Panc1 (cell line): ENCODE measurements at regions not wholly inside any gene's neighbourhood (a gene's known extent, or its start where the extent isn't known, plus 50 kb on each side); places are given as distances from the start of the nearest gene placed in this dataset.

Experiments used
- ATAC-seq: fragments of 200-7000 bp; cut with Tn5 transposase; 2 replicates; pipeline ENCODE4 v1.9.1; 2020; ENCODE audit warnings: mild to moderate bottlenecking, moderate library complexity
- BruUV-seq: library from RNA; stranded (reverse); fragments of 400-500 nt; replicated peaks from 2 replicates; lab custom pipeline; 2021; lab: Mats Ljungman, UMichigan
- CTCF ChIA-PET: fragments of 300-600 bp; sonication (Branson Sonifier 250); formaldehyde crosslinking; loops from one replicate; lab custom pipeline; 2022; ENCODE audit warnings: antibody characterized with exemption; lab: Charles Lee
- POLR2A ChIA-PET: fragments of 300-600 bp; sonication (Branson Sonifier 250); formaldehyde crosslinking; loops from one replicate; lab custom pipeline; 2022; ENCODE audit warnings: antibody characterized with exemption; lab: Charles Lee
- DNase-seq: peaks from one replicate; pipeline ENCODE4 v3.0.0-alpha.2; 2010; ENCODE audit warnings: low read depth, low spot score
- H3K27ac ChIP-seq: 2 replicates; pipeline ENCODE4 v1.5.1; 2011; ENCODE audit warnings: mild to moderate bottlenecking, low read length, inconsistent platforms
- H3K27me3 ChIP-seq: fragments of 200-500 bp; sonication (Bioruptor generic); 2 replicates; pipeline ENCODE4 v1.6.0; 2014; ENCODE audit warnings: low read length, inconsistent platforms; ENCODE audit not compliant: control insufficient read depth, insufficient read depth
- H3K36me3 ChIP-seq: fragments of 200-500 bp; sonication (Bioruptor generic); 2 replicates; pipeline ENCODE4 v1.5.1; 2014; ENCODE audit warnings: inconsistent platforms, mild to moderate bottlenecking, low read length, moderate library complexity; ENCODE audit not compliant: control insufficient read depth, insufficient read depth
- H3K4me1 ChIP-seq: 2 replicates; pipeline ENCODE4 v1.5.1; 2011; ENCODE audit warnings: inconsistent platforms, mild to moderate bottlenecking, low read length, moderate library complexity; ENCODE audit not compliant: control insufficient read depth, insufficient read depth
- H3K4me3 ChIP-seq, 2 experiments: 2 replicates each; pipeline ENCODE4 v1.5.1; 2011 to 2012; ENCODE audit warnings: low read depth in 2 of 2, low read length in 2 of 2, mild to moderate bottlenecking in 2 of 2, inconsistent platforms in 1 of 2, moderate library complexity in 1 of 2
- H3K9me3 ChIP-seq: fragments of 200-500 bp; sonication (Bioruptor generic); 2 replicates; pipeline ENCODE4 v1.5.1; 2014; ENCODE audit warnings: low read depth, mild to moderate bottlenecking, inconsistent platforms, low read length, moderate library complexity; ENCODE audit not compliant: control insufficient read depth, insufficient read depth
- POLR2AphosphoS5 ChIP-seq: IDR thresholded peaks from 2 replicates; pipeline ENCODE4 v1.6.1; 2012; ENCODE audit warnings: mild to moderate bottlenecking, low read depth, low read length, moderate library complexity
- REST ChIP-seq, 2 experiments: IDR thresholded peaks; 2 replicates each; pipeline ENCODE4 v1.6.1; 2011 to 2012; ENCODE audit warnings: low read depth in 2 of 2, control low read depth in 1 of 2, low read length in 1 of 2, mild to moderate bottlenecking in 1 of 2, moderate library complexity in 1 of 2; ENCODE audit not compliant: insufficient read depth in 1 of 2
- SIN3A ChIP-seq: IDR thresholded peaks from 2 replicates; pipeline ENCODE4 v1.6.1; 2012; ENCODE audit warnings: low read depth, mild to moderate bottlenecking, low read length, moderate library complexity, borderline replicate concordance; ENCODE audit not compliant: insufficient read depth
- TCF7L2 ChIP-seq: IDR thresholded peaks from 2 replicates; pipeline ENCODE4 v1.6.1; 2011; ENCODE audit warnings: mild to moderate bottlenecking, low read depth, low read length, inconsistent platforms
- in situ Hi-C: cut with HindIII; loops from 2 replicates; pipeline ENCODE4 v1.10.0; 2016; ENCODE audit warnings: low sequenced_read_pairs, low pct_unique_long_range_greater_than_20kb
- intact Hi-C: fragments of 100-400 bp; cut with micrococcal nuclease; formaldehyde crosslinking; loops from one replicate; pipeline ENCODE4 v1.10.0; 2022; ENCODE audit not compliant: unreplicated experiment
- TF ChIP-seq, protein P1 (sequence below): fragments of 450-650 bp; IDR thresholded peaks from 2 replicates; pipeline ENCODE4 v1.5.1; 2017; ENCODE audit warnings: mild to moderate bottlenecking

DNA sequence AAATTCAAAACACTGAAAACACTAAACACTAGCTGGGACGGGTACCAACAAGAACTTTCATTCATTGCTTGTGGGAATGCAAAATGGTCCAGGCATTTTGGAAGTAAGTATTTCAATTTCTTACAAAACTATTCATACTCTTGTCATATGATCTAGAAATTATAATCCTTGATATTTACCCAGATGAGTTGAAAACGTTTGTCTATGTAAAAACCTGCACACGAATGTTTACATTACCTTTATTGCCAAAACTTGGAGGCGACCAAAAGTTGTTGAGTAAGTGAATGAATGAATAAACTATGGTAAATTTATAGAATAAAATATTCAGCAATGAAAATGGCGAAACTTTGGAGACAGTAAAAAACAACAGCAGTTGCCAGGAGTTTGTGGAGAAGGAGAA, 222.1 kb upstream of the EDIL3 start:
- Histone ChIP-seq H3K27me3 (no peaks in the 10 kb centered on the region), H3K27ac (no peak overlapping the region), H3K4me1 (no peaks in the 10 kb centered on the region), H3K4me3 (no peak overlapping the region), H3K9me3 (no peaks in the 10 kb centered on the region), H3K36me3 (no peaks in the 10 kb centered on the region)
- no TSS peak for BruUV-seq
- POLR2A ChIA-PET = no interaction called here
- ATAC-seq (no peak), DNase-seq (no peak)
- intact Hi-C loops = no loop called here
- CTCF ChIA-PET = no interaction called here
- TF ChIP-seq SIN3A (no peak), REST (IDR thresholded peaks at IDR 0.05; ENCODE audit: insufficient read depth in 1 of 2, low read depth in 2 of 2, low read length in 1 of 2) (no peak), TCF7L2 (no peak), POLR2AphosphoS5 (no peak)
- TF ChIP-seq, protein P1, sequence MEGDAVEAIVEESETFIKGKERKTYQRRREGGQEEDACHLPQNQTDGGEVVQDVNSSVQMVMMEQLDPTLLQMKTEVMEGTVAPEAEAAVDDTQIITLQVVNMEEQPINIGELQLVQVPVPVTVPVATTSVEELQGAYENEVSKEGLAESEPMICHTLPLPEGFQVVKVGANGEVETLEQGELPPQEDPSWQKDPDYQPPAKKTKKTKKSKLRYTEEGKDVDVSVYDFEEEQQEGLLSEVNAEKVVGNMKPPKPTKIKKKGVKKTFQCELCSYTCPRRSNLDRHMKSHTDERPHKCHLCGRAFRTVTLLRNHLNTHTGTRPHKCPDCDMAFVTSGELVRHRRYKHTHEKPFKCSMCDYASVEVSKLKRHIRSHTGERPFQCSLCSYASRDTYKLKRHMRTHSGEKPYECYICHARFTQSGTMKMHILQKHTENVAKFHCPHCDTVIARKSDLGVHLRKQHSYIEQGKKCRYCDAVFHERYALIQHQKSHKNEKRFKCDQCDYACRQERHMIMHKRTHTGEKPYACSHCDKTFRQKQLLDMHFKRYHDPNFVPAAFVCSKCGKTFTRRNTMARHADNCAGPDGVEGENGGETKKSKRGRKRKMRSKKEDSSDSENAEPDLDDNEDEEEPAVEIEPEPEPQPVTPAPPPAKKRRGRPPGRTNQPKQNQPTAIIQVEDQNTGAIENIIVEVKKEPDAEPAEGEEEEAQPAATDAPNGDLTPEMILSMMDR = no peak
- in situ Hi-C loops = no loop called here

DNA sequence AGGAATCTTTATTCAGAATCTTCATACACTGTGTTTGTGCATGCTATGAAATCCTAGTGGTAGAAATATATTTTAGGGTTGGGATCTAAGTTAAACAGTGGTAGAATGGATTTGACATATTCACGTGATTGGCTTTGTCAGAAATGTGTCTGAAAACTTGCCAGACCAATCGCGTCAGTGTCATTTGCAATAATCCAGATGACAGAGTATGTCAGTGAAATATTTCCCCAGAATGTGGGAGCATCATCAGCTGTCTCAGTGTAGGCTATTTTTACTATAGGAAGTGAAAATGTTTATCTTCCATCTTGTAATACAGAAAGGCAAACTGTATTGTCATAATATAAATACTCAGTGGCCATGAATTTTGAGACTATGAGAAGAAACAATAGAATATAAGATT, 220.6 kb upstream of the EDIL3 start:
- Histone ChIP-seq H3K4me3 (no peak overlapping the region), H3K9me3 (no peaks in the 10 kb centered on the region), H3K27me3 (no peaks in the 10 kb centered on the region), H3K4me1 (no peaks in the 10 kb centered on the region), H3K36me3 (no peaks in the 10 kb centered on the region), H3K27ac (no peak overlapping the region)
- DNase-seq = no peak
- intact Hi-C loops = no loop called here
- ChIA-PET CTCF (no interaction called here), POLR2A (no interaction called here)
- TF ChIP-seq POLR2AphosphoS5 (no peak), SIN3A (no peak), REST (IDR thresholded peaks at IDR 0.05; ENCODE audit: insufficient read depth in 1 of 2, low read depth in 2 of 2, low read length in 1 of 2) (no peak), TCF7L2 (no peak)
- TF ChIP-seq, protein P1 = no peak
- ATAC-seq = no peak
- in situ Hi-C loops = no loop called here
- BruUV-seq = no TSS peak
